Nephron progenitor cell (in vitro differentiated cells): ENCODE measurements at regions not wholly inside any gene's neighbourhood (a gene's known extent, or its start where the extent isn't known, plus 50 kb on each side); places are given as distances from the start of the nearest gene placed in this dataset.
A peak's percentile ranks its signal among the peaks of the same experiment; 100 is the strongest.

Experiments
- DNase-seq: peaks from one replicate; pipeline ENCODE4 v3.0.0; 2021
- H3K27ac Mint-ChIP-seq: 2 replicates; pipeline ENCODE4 v1.8.0; 2021; ENCODE audit warnings: mild to moderate bottlenecking, moderate library complexity, mixed read lengths
- H3K27me3 Mint-ChIP-seq: 2 replicates; pipeline ENCODE4 v1.8.0; 2021; ENCODE audit warnings: mild to moderate bottlenecking, low read depth, mixed read lengths; ENCODE audit not compliant: poor library complexity
- H3K36me3 Mint-ChIP-seq: 2 replicates; pipeline ENCODE4 v1.8.0; 2021; ENCODE audit warnings: low read depth, mixed read lengths
- H3K4me1 Mint-ChIP-seq: 2 replicates; pipeline ENCODE4 v1.8.0; 2021; ENCODE audit warnings: mixed read lengths
- H3K4me3 Mint-ChIP-seq: 2 replicates; pipeline ENCODE4 v1.8.0; 2021; ENCODE audit warnings: mild to moderate bottlenecking, moderate library complexity, mixed read lengths
- H3K9me3 Mint-ChIP-seq: 2 replicates; pipeline ENCODE4 v1.8.0; 2021; ENCODE audit warnings: mild to moderate bottlenecking, moderate library complexity, mixed read lengths
- TF ChIP-seq, protein P1 (sequence below): fragments of 200-600 bp; sonication (generic); IDR thresholded peaks from 2 replicates; pipeline ENCODE4 v1.5.0; 2021; ENCODE audit warnings: antibody characterized with exemption

DNA sequence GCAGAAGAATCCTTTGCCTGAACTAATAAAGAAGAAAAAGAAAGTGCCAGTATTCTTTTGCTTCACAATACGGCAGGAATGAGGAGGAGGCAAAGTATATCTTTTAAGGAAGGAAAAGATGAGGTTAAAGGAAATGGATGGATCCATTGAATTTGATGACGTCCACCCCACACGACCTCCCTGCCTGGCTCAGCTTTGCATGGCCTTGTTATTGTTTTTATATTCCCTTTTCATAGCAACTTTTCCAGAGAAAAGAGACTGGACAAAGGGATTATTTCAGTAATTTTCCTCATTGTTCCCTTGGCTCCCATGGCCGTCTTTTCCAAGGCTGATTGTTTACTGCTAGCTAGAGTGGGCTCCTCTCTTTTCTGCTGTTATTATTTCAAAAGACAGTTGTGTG is 123.2 kb upstream of the SEL1L start:
- Mint-ChIP-seq H3K27ac (no peak overlapping the region), H3K4me3 (no peak overlapping the region), H3K9me3 (no peaks in the 10 kb centered on the region), H3K27me3 (peaks cover 8% of the 10 kb centered on the region), H3K36me3 (no peaks in the 10 kb centered on the region), H3K4me1 (peaks cover 18% of the 10 kb centered on the region)
- TF ChIP-seq, protein P1, sequence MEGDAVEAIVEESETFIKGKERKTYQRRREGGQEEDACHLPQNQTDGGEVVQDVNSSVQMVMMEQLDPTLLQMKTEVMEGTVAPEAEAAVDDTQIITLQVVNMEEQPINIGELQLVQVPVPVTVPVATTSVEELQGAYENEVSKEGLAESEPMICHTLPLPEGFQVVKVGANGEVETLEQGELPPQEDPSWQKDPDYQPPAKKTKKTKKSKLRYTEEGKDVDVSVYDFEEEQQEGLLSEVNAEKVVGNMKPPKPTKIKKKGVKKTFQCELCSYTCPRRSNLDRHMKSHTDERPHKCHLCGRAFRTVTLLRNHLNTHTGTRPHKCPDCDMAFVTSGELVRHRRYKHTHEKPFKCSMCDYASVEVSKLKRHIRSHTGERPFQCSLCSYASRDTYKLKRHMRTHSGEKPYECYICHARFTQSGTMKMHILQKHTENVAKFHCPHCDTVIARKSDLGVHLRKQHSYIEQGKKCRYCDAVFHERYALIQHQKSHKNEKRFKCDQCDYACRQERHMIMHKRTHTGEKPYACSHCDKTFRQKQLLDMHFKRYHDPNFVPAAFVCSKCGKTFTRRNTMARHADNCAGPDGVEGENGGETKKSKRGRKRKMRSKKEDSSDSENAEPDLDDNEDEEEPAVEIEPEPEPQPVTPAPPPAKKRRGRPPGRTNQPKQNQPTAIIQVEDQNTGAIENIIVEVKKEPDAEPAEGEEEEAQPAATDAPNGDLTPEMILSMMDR = no peak
- no peak for DNase-seq

DNA sequence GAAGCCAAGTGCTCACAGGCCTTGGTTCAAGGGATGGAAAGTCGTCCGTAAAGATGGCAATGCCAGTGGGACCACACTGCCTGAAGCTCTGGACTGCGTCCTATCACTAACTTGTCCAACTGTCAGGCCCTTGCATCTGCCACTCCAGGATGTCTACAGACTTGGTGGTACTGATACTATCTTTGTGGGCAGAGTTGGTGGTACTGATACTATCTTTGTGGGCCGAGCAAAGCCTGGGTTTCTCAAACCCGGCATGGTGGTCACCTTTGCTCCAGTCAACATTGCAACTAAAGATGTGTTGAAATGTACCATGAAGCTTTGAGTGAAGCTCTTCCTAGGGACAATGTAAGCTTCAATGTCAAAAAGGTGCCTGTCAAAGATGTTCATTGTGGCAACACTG is 128.4 kb upstream of the SEL1L start:
- TF ChIP-seq, protein P1 = no peak
- Mint-ChIP-seq H3K4me3 (no peak overlapping the region), H3K27ac (no peak overlapping the region), H3K9me3 (peaks cover under 1% of the 10 kb centered on the region), H3K4me1 (peaks cover 8% of the 10 kb centered on the region), H3K27me3 (peaks cover 7% of the 10 kb centered on the region), H3K36me3 (no peaks in the 10 kb centered on the region)
- no peak for DNase-seq

DNA sequence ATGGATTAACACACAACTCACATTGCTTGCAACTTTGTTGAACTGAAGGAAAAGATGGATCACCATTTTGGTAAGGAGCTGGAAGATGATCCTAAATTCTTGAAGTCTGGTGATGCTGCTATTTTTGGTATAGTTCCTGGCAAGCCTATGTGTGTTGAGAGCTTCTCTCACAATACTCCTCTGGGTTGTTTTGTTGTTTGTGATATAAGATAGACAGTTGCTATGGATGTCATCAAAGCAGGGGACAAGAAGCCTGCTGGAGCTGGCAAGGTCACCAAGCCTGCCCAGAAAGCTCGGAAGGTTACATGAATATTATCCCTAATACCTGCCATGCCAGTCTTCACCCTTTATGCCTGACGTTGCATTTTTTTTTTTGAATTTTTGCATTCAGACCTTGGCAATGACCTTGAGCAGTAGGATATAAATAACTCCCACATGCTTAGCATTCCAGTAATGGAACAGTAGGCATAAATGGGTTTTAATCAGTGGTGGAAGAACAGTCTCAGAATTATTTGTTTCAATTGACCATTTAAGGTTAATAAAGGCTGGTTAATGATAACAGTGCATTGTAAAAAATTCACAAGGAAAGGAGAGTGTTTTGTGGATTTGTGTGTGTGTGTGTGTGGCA is 129.0 kb upstream of the SEL1L start:
- Mint-ChIP-seq H3K36me3 (peaks cover 6% of the 10 kb centered on the region), H3K4me1 (peaks cover 4% of the 10 kb centered on the region), H3K9me3 (peaks cover 6% of the 10 kb centered on the region), H3K27me3 (peaks cover 7% of the 10 kb centered on the region), H3K4me3 (no peak overlapping the region), H3K27ac (no peak overlapping the region)
- no peak for DNase-seq
- TF ChIP-seq, protein P1 = no peak

DNA sequence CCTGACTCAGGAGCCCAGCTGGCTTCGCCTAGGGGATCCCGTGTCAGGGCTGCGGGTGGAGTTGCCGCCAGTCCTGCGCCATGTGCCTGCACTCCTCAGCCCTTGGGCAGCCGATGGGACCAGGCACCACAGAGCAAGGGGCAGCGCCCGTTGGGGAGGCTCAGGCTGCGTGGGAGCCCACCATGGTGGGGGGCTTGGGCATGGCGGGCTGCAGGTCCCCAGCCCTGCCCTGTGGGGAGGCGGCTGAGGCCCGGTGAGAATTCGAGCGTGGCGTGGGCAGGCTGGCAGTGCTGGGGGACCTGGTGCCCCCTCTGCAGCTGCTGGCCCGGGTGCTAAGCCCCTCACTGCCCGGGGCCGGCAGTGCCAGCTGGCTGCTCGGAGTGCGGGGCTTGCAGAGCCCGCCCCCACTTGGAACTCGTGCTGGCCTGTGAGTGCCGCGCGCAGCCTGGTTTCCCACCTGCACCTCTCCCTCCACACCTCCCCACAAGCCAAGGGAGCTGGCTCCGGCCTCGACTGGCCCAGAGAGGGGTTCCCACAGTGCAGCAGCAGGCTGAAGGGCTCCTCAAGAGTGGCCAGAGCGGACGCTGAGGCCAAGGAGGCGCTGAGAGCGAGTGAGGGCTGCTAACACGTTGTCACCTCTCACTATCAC is 135.1 kb upstream of the SEL1L start:
- H3K36me3 Mint-ChIP-seq = peaks cover 15% of the 10 kb centered on the region
- no peak for DNase-seq
- no peak overlapping the region for H3K27ac Mint-ChIP-seq
- TF ChIP-seq, protein P1 = no peak
- H3K4me1 Mint-ChIP-seq = peaks cover 7% of the 10 kb centered on the region
- H3K4me3 Mint-ChIP-seq = no peak overlapping the region
- peaks cover 37% of the 10 kb centered on the region for H3K9me3 Mint-ChIP-seq
- peaks cover 3% of the 10 kb centered on the region for H3K27me3 Mint-ChIP-seq

DNA sequence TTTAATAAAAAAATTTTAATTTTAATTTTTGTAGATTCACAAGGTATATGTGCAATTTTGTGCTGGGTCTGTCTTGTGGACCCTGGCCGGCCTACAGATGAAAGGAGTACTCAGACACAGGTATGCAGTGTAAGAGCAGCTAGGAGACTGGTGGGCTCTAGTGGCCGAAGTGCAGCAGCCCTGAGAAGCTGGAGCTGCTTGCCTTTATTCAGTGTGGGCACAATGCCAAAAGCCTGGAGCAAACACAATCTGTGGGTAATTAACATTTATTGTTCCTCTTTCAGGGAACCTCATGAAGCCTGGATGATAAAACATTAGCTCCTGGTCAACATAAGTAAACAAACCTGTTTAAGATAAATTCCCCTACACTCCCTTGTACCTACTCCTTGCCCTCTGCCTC is 135.7 kb upstream of the SEL1L start:
- Mint-ChIP-seq H3K4me1 (peaks cover 13% of the 10 kb centered on the region), H3K27ac (no peak overlapping the region), H3K9me3 (peaks cover 37% of the 10 kb centered on the region), H3K4me3 (no peak overlapping the region), H3K27me3 (peaks cover 1% of the 10 kb centered on the region), H3K36me3 (peaks cover 15% of the 10 kb centered on the region)
- DNase-seq = no peak
- TF ChIP-seq, protein P1 = no peak

DNA sequence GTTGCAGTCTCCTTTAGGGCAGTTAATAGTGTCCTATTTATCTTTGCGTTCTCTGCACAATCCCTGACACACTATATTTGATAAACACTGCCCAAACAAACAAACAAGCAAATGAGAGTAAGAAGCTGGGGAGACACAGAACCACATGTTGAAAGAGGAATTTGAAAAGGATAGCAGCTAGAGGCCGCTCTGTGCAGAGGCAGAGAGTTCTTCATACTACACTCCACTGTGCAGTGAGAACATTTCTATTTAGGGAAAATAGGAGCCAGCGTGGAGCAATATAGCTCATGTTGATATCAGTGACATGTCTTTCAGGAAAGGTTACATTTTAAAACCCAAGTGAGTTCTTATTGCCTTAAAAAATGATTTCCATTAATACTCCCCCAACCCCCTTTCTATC is 140.3 kb upstream of the SEL1L start:
- peaks cover 13% of the 10 kb centered on the region for H3K36me3 Mint-ChIP-seq
- H3K27ac Mint-ChIP-seq = peak overlapping the region; percentile 29
- H3K27me3 Mint-ChIP-seq = no peaks in the 10 kb centered on the region
- DNase-seq = no peak
- TF ChIP-seq, protein P1 = no peak
- H3K9me3 Mint-ChIP-seq = peaks cover 34% of the 10 kb centered on the region
- no peak overlapping the region for H3K4me3 Mint-ChIP-seq
- peaks cover 24% of the 10 kb centered on the region for H3K4me1 Mint-ChIP-seq
